ENCODE measurements at regions not wholly inside any gene's neighbourhood (a gene's known extent, or its start where the extent isn't known, plus 50 kb on each side); places are given as distances from the start of the nearest gene placed in this dataset.

DNA sequence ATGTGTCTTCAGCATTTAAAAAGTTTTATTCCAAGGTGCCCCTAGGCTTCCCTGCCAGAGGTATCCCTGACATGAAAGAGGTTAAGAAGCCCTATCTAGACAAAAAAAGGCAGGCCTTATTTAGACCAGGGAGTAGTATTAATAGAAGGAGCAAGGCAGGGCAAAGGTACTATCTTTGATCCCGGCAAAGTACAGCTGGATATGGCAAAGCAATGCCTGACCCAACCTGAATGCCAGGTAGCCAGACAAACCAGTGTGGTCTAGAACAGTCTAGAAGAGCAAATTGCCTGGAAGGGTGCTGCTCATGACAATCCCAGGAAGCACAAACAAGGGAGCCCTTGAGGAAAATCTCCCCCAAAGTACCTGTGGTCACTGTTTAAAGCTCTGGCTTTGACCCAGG, 62.6 kb upstream of the SYT13 start:
- Histone ChIP-seq H3K27me3 (ENCODE audit: control insufficient read depth, insufficient read depth, low read length) (peaks cover 5% of the 10 kb centered on the region), H3K4me3 (ENCODE audit: low read depth, low read length) (no peak overlapping the region), H3K27ac (ENCODE audit: low read depth, low read length) (no peak overlapping the region), H3K9me3 (ENCODE audit: control insufficient read depth, insufficient read depth, low read length) (no peaks in the 10 kb centered on the region)
- DNase-seq (ENCODE audit: low read depth, low spot score): no peak
- ChIA-PET POLR2A (no interaction called here), CTCF (interaction anchor here (1.0 to 1.7 kb wide), 2 partner anchors 9 kb away, joined by 3 to 5 read pairs; no protein-coding TSS in a partner anchor)
- TF ChIP-seq CTCF (IDR thresholded peaks at IDR 0.05; ENCODE audit: low read depth, low read length): no peak

- no peak for DNase-seq (ENCODE audit: low read depth, low spot score)
- no peak for TF ChIP-seq CTCF (IDR thresholded peaks at IDR 0.05; ENCODE audit: low read depth, low read length)
- no peak overlapping the region for H3K4me3 ChIP-seq (ENCODE audit: low read depth, low read length)
- H3K27me3 ChIP-seq (ENCODE audit: control insufficient read depth, insufficient read depth, low read length): peaks cover 5% of the 10 kb centered on the region
- no peak overlapping the region for H3K27ac ChIP-seq (ENCODE audit: low read depth, low read length)
- ChIA-PET CTCF (interaction anchor here (0.7 to 1.0 kb wide), 2 partner anchors 8 to 941 kb away, joined by 3 read pairs; no protein-coding TSS in a partner anchor), POLR2A (no interaction called here)
- no peaks in the 10 kb centered on the region for H3K9me3 ChIP-seq (ENCODE audit: control insufficient read depth, insufficient read depth, low read length)
Observed at GRCh38 chr11:45347348-45348082, 61.4 kb upstream of the SYT13 start.

DNA sequence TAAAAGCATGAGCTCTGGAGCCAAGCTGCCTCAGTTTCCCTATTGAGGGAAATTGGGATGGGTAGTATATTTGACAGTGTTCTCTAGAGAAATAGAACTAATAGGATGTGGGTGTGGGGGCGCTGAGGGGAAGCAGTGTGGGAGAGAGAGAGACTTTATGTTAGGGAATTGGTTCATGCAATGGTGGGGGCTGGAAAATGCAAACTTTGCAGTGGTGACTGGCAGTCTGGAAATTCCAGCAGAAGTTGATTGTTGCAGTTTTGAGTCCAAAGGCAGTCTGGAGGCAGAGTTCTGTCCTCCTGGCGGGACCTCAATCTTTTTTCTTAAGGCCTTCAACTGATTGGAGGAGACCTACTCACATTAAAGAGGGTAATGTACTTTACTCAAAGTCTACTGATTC, 59.4 kb upstream of the SYT13 start:
- H3K27me3 ChIP-seq (ENCODE audit: control insufficient read depth, insufficient read depth, low read length): peaks cover 8% of the 10 kb centered on the region

GRCh38 chr11:45344028-45344427, 57.9 kb upstream of the SYT13 start:
- POLR2A ChIA-PET: no interaction called here
- DNase-seq (ENCODE audit: low read depth, low spot score): no peak
- Histone ChIP-seq H3K4me3 (ENCODE audit: low read depth, low read length) (no peak overlapping the region), H3K9me3 (ENCODE audit: control insufficient read depth, insufficient read depth, low read length) (no peaks in the 10 kb centered on the region), H3K27me3 (ENCODE audit: control insufficient read depth, insufficient read depth, low read length) (peaks cover 12% of the 10 kb centered on the region), H3K27ac (ENCODE audit: low read depth, low read length) (no peak overlapping the region)
- TF ChIP-seq CTCF (IDR thresholded peaks at IDR 0.05; ENCODE audit: low read depth, low read length): no peak
- CTCF ChIA-PET: interaction anchor here (0.9 to 1.5 kb wide), 4 partner anchors 12 to 428 kb away, joined by 3 to 6 read pairs (median 4); no protein-coding TSS in a partner anchor

More for the DNA sequence above, 59.4 kb upstream of the SYT13 start:
- no peak for TF ChIP-seq CTCF (IDR thresholded peaks at IDR 0.05; ENCODE audit: low read depth, low read length)
- Histone ChIP-seq H3K4me3 (ENCODE audit: low read depth, low read length) (no peak overlapping the region), H3K9me3 (ENCODE audit: control insufficient read depth, insufficient read depth, low read length) (no peaks in the 10 kb centered on the region), H3K27ac (ENCODE audit: low read depth, low read length) (no peak overlapping the region)
- DNase-seq (ENCODE audit: low read depth, low spot score): no peak
- CTCF ChIA-PET: no interaction called here
- POLR2A ChIA-PET: no interaction called here

DNA sequence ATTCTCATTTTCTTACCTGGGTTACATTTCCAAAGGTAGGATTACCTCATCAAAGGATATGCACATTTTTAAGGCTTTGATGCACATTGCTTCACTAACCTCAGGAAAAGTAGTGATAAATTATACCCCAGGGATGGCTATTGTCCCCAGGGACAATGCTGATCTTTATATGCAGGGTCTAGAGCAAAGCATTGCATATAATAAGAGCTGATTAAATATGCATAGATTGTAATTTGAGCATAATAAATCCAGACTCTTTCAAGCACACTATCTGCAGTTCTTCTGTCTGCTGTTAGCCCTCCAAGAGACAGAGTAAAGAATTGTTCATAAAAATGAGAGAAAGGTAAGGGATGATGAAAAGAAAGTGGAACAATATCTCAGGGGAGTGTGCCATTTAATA, 57.3 kb upstream of the SYT13 start:
- CTCF ChIA-PET: interaction anchor here (1.1 to 1.5 kb wide), 3 partner anchors 233 to 428 kb away, joined by 3 to 6 read pairs (median 4); no protein-coding TSS in a partner anchor

More for the DNA sequence above, 57.3 kb upstream of the SYT13 start:
- Histone ChIP-seq H3K4me3 (ENCODE audit: low read depth, low read length) (no peak overlapping the region), H3K27ac (ENCODE audit: low read depth, low read length) (no peak overlapping the region), H3K9me3 (ENCODE audit: control insufficient read depth, insufficient read depth, low read length) (no peaks in the 10 kb centered on the region), H3K27me3 (ENCODE audit: control insufficient read depth, insufficient read depth, low read length) (peaks cover 15% of the 10 kb centered on the region)
- POLR2A ChIA-PET: no interaction called here
- no peak for TF ChIP-seq CTCF (IDR thresholded peaks at IDR 0.05; ENCODE audit: low read depth, low read length)
- no peak for DNase-seq (ENCODE audit: low read depth, low spot score)
